IPS-NIHi11 (cell line): ENCODE measurements at regions not wholly inside any gene's neighbourhood (a gene's known extent, or its start where the extent isn't known, plus 50 kb on each side); places are given as distances from the start of the nearest gene placed in this dataset.

Experiments used
- DNase-seq: peaks from one replicate; pipeline ENCODE4 v3.0.0; 2012; ENCODE audit warnings: mixed read lengths, low spot score

DNA sequence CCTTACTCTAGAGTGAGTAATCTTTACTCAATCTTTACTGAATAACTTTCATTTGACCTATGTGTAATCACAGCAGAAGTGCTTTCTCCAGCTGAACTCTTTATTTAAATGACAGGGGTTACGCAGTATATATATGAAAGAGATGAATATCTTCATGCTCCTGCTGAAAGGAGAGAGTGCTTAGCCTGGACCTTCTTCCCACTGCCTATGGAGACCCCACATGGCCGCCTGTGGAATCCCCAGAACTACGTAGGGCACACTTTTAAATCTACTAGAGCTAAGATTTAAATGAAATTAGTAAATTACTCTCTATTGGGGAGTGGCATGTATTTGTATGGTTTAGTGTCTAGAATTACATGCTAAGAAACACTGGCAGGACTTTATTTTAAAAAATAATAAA is 391.2 kb downstream of the ANKRD50 start:
- no peak for DNase-seq

GRCh38 chr4:124322234-124323065 is 390.1 kb downstream of the ANKRD50 start:
- DNase-seq = peak; percentile 20

DNA sequence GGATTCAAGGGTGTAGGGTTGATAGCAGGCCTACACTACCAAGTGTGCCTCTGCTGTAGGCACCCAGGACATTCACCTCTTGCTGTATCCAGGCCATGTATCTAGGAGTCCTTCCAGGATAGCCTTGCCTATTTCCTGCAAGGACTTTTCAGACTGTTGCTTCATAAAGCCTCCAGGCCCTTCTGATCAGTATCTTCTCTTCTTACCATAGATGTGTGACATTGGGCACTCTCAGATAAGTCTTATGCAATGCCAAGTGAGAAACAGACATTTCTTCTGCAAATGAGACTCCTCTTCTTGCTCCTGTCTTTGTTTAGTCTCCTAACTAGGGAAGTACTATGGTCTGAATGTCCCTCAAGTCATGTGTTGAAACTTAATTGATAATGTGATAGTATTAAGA is 386.8 kb downstream of the ANKRD50 start:
- no peak for DNase-seq

GRCh38 chr4:124329134-124329533 is 383.4 kb downstream of the ANKRD50 start:
- no peak for DNase-seq

- no peak for DNase-seq
Measured at GRCh38 chr4:124330045-124330444, 382.5 kb downstream of the ANKRD50 start.

DNA sequence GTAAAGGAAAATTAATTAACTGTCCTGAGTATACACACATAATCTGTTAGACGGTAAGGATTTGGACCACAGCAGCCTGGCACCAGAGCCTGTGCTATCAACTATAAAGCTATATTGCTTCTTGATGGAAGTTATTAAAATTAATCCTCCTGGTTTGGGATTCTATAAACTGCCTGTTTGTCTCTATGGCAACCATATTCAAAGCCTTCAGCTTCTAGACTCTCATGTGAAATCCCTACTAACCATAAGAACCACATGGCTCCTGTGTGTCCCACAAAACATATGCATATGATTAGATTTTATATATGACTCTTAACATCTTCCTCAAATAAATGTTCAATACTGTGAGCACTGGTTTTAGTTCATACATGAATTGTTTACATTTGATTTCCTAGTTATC is 380.8 kb downstream of the ANKRD50 start:
- no peak for DNase-seq

- no peak for DNase-seq
Measured at GRCh38 chr4:124333466-124333865, 379.1 kb downstream of the ANKRD50 start.

GRCh38 chr4:124334119-124334518 is 378.4 kb downstream of the ANKRD50 start:
- DNase-seq = peak; percentile 45

- no peak for DNase-seq
Measured at GRCh38 chr4:124337874-124338273, 374.7 kb downstream of the ANKRD50 start.

DNA sequence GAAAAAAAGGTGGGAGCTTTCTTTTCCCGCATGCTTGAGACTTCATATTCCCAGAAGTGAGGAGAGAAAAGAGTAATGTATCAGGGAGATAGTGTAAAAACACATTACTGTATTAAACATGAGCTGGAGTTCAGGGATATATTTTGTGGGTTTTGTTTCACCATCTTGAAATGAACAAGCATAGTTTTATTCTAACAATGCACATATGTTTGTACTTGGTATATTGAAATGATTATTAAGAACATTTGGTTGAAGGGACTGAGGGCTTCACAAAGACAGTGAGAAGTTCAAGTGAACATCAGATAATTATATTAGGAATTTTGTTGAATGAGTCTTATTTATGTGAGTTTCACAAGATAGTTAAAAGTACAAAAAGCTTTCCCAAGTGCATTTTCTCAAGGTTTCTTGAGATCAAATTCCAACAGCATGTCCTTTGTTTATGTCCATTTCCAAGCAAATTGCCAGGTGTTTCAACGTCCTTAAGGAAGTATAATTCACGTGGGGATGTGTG is 368.8 kb downstream of the ANKRD50 start:
- DNase-seq = no peak

GRCh38 chr4:124372916-124373315 is 339.6 kb downstream of the ANKRD50 start:
- DNase-seq = no peak

GRCh38 chr4:124386163-124386562 is 326.4 kb downstream of the ANKRD50 start:
- DNase-seq = no peak

GRCh38 chr4:124386648-124387047 is 325.9 kb downstream of the ANKRD50 start:
- DNase-seq = no peak

- DNase-seq = no peak
Measured at GRCh38 chr4:124389591-124389990, 322.9 kb downstream of the ANKRD50 start.

- no peak for DNase-seq
Measured at GRCh38 chr4:124390861-124391260, 321.7 kb downstream of the ANKRD50 start.

- DNase-seq = no peak
Measured at GRCh38 chr4:124396333-124396732, 316.2 kb downstream of the ANKRD50 start.

DNA sequence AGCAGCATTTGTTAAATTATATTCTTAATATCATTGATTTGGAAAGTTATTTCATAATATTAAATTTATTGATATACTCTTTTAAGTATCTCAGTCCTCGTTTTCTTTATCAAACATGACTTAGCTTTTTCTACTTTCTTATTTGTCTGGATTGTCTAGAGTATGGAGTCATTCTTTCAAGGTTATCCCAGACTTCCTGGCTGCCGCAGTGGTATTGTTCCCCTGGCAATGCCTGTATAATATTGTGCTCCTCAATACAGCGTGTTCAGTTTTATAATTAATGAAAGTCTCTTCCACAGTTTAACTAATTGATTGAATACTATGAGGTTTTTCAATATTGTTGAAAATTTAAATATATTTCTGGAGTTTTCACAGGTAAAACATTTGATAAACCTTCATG is 310.9 kb downstream of the ANKRD50 start:
- no peak for DNase-seq

GRCh38 chr4:124409044-124409443 is 303.5 kb downstream of the ANKRD50 start:
- DNase-seq = no peak

DNA sequence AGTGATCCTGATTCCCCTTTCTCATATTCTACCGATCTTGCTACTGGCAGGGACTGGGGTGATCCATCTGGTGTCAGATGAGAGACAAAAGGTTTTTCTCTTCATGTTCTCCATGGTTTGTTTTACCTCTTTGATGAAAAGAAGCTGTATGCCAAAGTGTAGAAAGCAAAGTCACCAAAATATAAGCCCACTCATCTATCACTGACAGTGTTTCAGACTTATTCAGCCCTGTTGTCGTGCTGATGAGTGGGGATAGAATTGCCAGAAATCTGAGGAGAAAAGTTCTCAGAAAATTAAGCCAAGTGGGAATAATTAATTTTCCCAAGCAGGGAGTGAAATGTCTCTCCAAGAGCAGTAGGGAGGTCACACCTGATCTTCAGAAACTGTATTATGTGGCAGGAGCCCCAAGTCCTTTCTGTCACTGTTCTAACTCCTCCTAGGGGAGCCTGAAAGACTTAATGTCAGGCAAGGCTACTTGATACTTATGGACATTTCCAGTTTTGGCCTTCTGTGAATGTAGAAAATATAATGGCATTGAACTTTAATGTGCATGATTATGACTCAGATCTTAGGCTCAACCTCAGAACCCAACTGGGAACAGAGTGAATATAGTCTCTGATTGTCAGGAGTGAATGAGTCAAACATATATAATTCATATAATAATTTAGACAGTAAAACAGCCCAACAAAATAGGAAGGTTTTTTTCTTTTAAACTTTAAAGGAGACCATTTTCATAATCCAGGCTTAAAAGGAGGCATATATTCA is 298.1 kb downstream of the ANKRD50 start:
- DNase-seq = no peak

DNA sequence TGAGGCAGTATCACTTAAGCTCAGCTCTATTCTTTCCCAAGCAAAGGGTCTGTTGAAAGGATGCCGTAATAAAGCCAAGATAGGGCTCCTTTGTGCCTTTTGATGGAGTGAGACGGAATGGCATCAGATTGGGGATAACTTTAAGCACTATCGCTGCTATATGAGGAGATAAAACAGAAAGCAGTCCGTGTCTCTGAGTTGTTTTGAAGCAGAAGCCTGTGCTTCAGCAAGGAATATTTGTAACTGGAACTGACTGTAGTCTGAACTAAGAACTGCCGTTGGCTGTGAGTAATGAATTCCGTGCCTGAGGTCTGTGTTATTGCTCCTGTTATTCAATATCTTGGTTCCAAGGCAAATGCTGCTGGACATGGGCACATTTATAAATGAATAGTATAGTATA is 297.4 kb downstream of the ANKRD50 start:
- DNase-seq = no peak

- DNase-seq = no peak
Measured at GRCh38 chr4:124417371-124417770, 295.2 kb downstream of the ANKRD50 start.

DNA sequence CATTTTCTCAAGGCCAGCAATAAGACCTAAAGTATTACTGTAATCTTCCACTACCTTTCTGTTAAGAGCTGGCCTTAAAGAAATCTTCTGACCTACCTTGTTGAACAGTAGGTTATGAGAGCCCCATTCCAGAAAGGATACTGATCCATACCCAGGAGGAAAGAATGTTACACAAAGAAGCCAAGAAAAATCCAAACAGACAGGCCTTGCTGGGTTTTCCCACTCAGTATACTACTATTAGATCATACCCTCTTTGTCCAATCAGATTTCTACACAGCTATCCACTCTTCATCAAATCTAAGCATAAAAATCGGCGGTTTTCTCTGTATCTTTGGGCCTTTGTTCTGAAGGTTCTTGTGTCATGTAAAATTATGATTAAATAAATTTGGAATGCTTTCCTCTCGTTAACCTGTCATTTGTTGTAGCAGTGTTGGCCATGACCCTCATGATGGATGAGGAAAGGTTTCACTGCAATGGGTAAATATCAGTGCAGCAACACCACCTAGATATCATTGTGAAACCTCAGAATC is 292.3 kb downstream of the ANKRD50 start:
- DNase-seq = no peak

DNA sequence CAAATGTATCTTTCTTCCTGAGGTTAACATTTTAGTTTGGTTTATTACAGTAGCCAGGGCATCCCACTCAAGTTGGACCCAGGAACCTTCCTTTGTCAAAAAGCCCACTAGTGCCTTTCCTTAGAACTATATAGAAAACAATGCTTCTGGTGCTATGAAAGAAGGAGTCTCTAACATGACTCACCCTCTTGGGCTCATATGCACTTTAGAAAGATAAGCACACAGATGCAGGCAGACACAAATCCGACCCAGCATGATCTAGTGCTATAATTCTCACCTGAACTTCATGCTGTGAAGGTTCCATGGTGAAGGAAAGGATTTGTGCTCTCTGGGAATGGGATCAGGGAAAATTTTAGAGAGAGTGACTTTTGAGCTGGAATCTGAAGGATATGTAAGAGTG is 289.4 kb downstream of the ANKRD50 start:
- no peak for DNase-seq
